Subcutaneous abdominal adipose tissue (tissue), 5 donors: ENCODE measurements at regions not wholly inside any gene's neighbourhood (a gene's known extent, or its start where the extent isn't known, plus 50 kb on each side); places are given as distances from the start of the nearest gene placed in this dataset.

ENCODE experiments used
- H3K27ac ChIP-seq: one replicate; pipeline ENCODE4 v1.7.0; 2013; ENCODE audit warnings: low read depth, mild to moderate bottlenecking, inconsistent platforms, low read length, moderate library complexity
- H3K27me3 ChIP-seq, 5 donors: one replicate each; pipeline ENCODE4 v1.7.0; 2013; ENCODE audit warnings: low read length in 5 of 5, inconsistent platforms in 1 of 5; ENCODE audit not compliant: control insufficient read depth in 5 of 5, insufficient read depth in 4 of 5
- H3K36me3 ChIP-seq, 5 donors: one replicate each; pipeline ENCODE4 v1.7.0; 2013; ENCODE audit warnings: low read length in 5 of 5; ENCODE audit not compliant: control insufficient read depth in 5 of 5, insufficient read depth in 5 of 5
- H3K4me1 ChIP-seq, 5 donors: one replicate each; pipeline ENCODE4 v1.7.0; 2013; ENCODE audit warnings: low read length in 5 of 5, mild to moderate bottlenecking in 3 of 5, moderate library complexity in 1 of 5; ENCODE audit not compliant: control insufficient read depth in 5 of 5, insufficient read depth in 5 of 5
- H3K4me3 ChIP-seq, 5 donors: one replicate each; pipeline ENCODE4 v1.7.0; 2013; ENCODE audit warnings: low read length in 5 of 5, low read depth in 1 of 5
- H3K9ac ChIP-seq, 5 donors: one replicate each; pipeline ENCODE4 v1.7.0; 2013; ENCODE audit warnings: low read length in 5 of 5, mild to moderate bottlenecking in 4 of 5, moderate library complexity in 3 of 5
- H3K9me3 ChIP-seq, 5 donors: one replicate each; pipeline ENCODE4 v1.7.0; 2013; ENCODE audit warnings: low read length in 5 of 5; ENCODE audit not compliant: control insufficient read depth in 5 of 5
- donor health status: healthy.
- donor health status: healthy.
- donor health status: healthy.
- donor health status: healthy.
- donor health status: healthy.

GRCh38 chr5:158629591-158630312 lies 470.0 kb downstream of the EBF1 start:
- H3K27ac ChIP-seq = no peak overlapping the region
- H3K9ac ChIP-seq = no peak overlapping the region
- H3K4me1 ChIP-seq = peaks cover 0 to 2% (median 0%) of the 10 kb centered on the region in 5 donors
- no peaks in the 10 kb centered on the region for H3K36me3 ChIP-seq
- no peaks in the 10 kb centered on the region for H3K27me3 ChIP-seq
- H3K9me3 ChIP-seq = no peaks in the 10 kb centered on the region
- H3K4me3 ChIP-seq = no peak overlapping the region

- H3K4me3 ChIP-seq = no peak overlapping the region
- H3K9me3 ChIP-seq = no peaks in the 10 kb centered on the region
- no peak overlapping the region for H3K9ac ChIP-seq
- H3K36me3 ChIP-seq = no peaks in the 10 kb centered on the region
- H3K4me1 ChIP-seq = no peaks in the 10 kb centered on the region
- H3K27ac ChIP-seq = no peak overlapping the region
- H3K27me3 ChIP-seq = no peaks in the 10 kb centered on the region
These were observed 473.0 kb downstream of the EBF1 start for GRCh38 chr5:158626718-158627117.

GRCh38 chr5:158623971-158624370 lies 475.7 kb downstream of the EBF1 start:
- H3K9ac ChIP-seq = no peak overlapping the region
- H3K27me3 ChIP-seq = no peaks in the 10 kb centered on the region
- H3K4me1 ChIP-seq = peaks cover 0 to 8% (median 7%) of the 10 kb centered on the region in 5 donors
- H3K9me3 ChIP-seq = no peaks in the 10 kb centered on the region
- no peak overlapping the region for H3K27ac ChIP-seq
- H3K36me3 ChIP-seq = no peaks in the 10 kb centered on the region
- no peak overlapping the region for H3K4me3 ChIP-seq

GRCh38 chr5:158621391-158621790 lies 478.3 kb downstream of the EBF1 start:
- Histone ChIP-seq H3K36me3 (no peaks in the 10 kb centered on the region), H3K9ac (no peak overlapping the region), H3K27ac (no peak overlapping the region), H3K4me3 (no peak overlapping the region), H3K4me1 (peaks cover 4 to 18% (median 14%) of the 10 kb centered on the region in 5 donors), H3K9me3 (no peaks in the 10 kb centered on the region), H3K27me3 (no peaks in the 10 kb centered on the region)

- Histone ChIP-seq H3K4me1 (peaks cover 4 to 18% (median 14%) of the 10 kb centered on the region in 5 donors), H3K27ac (peak overlapping the region; percentile 29), H3K9me3 (no peaks in the 10 kb centered on the region), H3K4me3 (no peak overlapping the region), H3K36me3 (no peaks in the 10 kb centered on the region), H3K9ac (no peak overlapping the region), H3K27me3 (no peaks in the 10 kb centered on the region)
These were observed 480.5 kb downstream of the EBF1 start for GRCh38 chr5:158619083-158619788.

- no peaks in the 10 kb centered on the region for H3K27me3 ChIP-seq
- H3K9ac ChIP-seq = no peak overlapping the region
- H3K4me1 ChIP-seq = peaks cover 4 to 18% (median 14%) of the 10 kb centered on the region in 5 donors
- no peaks in the 10 kb centered on the region for H3K9me3 ChIP-seq
- no peak overlapping the region for H3K27ac ChIP-seq
- H3K36me3 ChIP-seq = no peaks in the 10 kb centered on the region
- H3K4me3 ChIP-seq = no peak overlapping the region
These were observed 481.5 kb downstream of the EBF1 start for GRCh38 chr5:158618256-158618655.

- Histone ChIP-seq H3K36me3 (no peaks in the 10 kb centered on the region), H3K9me3 (no peaks in the 10 kb centered on the region), H3K4me3 (no peak overlapping the region), H3K9ac (no peak overlapping the region), H3K4me1 (peaks cover 4 to 18% (median 14%) of the 10 kb centered on the region in 5 donors), H3K27ac (no peak overlapping the region), H3K27me3 (no peaks in the 10 kb centered on the region)
These were observed 483.0 kb downstream of the EBF1 start for GRCh38 chr5:158616707-158617106.

- H3K27me3 ChIP-seq = no peaks in the 10 kb centered on the region
- H3K9ac ChIP-seq = no peak overlapping the region
- H3K36me3 ChIP-seq = no peaks in the 10 kb centered on the region
- no peak overlapping the region for H3K4me3 ChIP-seq
- no peak overlapping the region for H3K27ac ChIP-seq
- H3K4me1 ChIP-seq = peaks cover 4 to 18% (median 14%) of the 10 kb centered on the region in 5 donors
- no peaks in the 10 kb centered on the region for H3K9me3 ChIP-seq
These were observed 484.8 kb downstream of the EBF1 start for GRCh38 chr5:158614951-158615350.

- H3K4me3 ChIP-seq = no peak overlapping the region
- no peak overlapping the region for H3K27ac ChIP-seq
- no peak overlapping the region for H3K9ac ChIP-seq
- no peaks in the 10 kb centered on the region for H3K36me3 ChIP-seq
- no peaks in the 10 kb centered on the region for H3K9me3 ChIP-seq
- no peaks in the 10 kb centered on the region for H3K4me1 ChIP-seq
- no peaks in the 10 kb centered on the region for H3K27me3 ChIP-seq
These were observed 488.1 kb downstream of the EBF1 start for GRCh38 chr5:158611581-158611980.

GRCh38 chr5:158610051-158610415 lies 489.7 kb downstream of the EBF1 start:
- Histone ChIP-seq H3K9ac (no peak overlapping the region), H3K36me3 (no peaks in the 10 kb centered on the region), H3K4me3 (no peak overlapping the region), H3K9me3 (no peaks in the 10 kb centered on the region), H3K27me3 (no peaks in the 10 kb centered on the region), H3K4me1 (no peaks in the 10 kb centered on the region), H3K27ac (no peak overlapping the region)
